HCT116 (cell line): ENCODE measurements at regions not wholly inside any gene's neighbourhood (a gene's known extent, or its start where the extent isn't known, plus 50 kb on each side); places are given as distances from the start of the nearest gene placed in this dataset.

Source experiments
- ATAC-seq: fragments of 200-7000 bp; cut with Tn5 transposase; 2 replicates; pipeline ENCODE4 v1.9.1; 2020; ENCODE audit warnings: mild to moderate bottlenecking, moderate library complexity
- BruUV-seq: library from RNA; stranded (reverse); fragments of 400-500 nt; replicated peaks from 2 replicates; lab custom pipeline; 2021; lab: Mats Ljungman, UMichigan
- CTCF ChIA-PET: fragments of 300-600 bp; sonication (Branson Sonifier 250); formaldehyde crosslinking; loops from one replicate; lab custom pipeline; 2021; ENCODE audit warnings: antibody characterized with exemption; lab: Charles Lee
- POLR2A ChIA-PET: fragments of 300-600, 350-600 bp; sonication (Branson Sonifier 250); formaldehyde crosslinking; loops from one replicate; lab custom pipeline; 2021; ENCODE audit warnings: antibody characterized with exemption; lab: Charles Lee
- RAD21 ChIA-PET, 2 experiments: fragments of 300-600 bp; sonication (Branson Sonifier 250); formaldehyde crosslinking; loops; one replicate each; lab custom pipeline; 2023; ENCODE audit warnings: low total read pairs in 2 of 2; ENCODE audit not compliant: uncharacterized antibody in 2 of 2, unreplicated experiment in 2 of 2, low non-redundant PET in 1 of 2; lab: Charles Lee
- DNase-seq: peaks from one replicate; pipeline ENCODE4 v3.0.0-alpha.2; 2010; ENCODE audit warnings: low read depth, low spot score
- H2AFZ ChIP-seq: fragments of 200-600 bp; shearing (Covaris generic), sonication (generic); 2 replicates; pipeline ENCODE4 v1.6.1; 2017; ENCODE audit warnings: low read depth, mixed run types, mixed read lengths, antibody characterized with exemption, low read length; ENCODE audit not compliant: poor library complexity, severe bottlenecking
- H3K27ac ChIP-seq: 2 replicates; pipeline ENCODE4 v1.5.1; 2012; ENCODE audit warnings: low read depth, low read length
- H3K27me3 ChIP-seq: fragments of 200-600 bp; sonication (generic); 2 replicates; pipeline ENCODE4 v1.6.1; 2016; ENCODE audit warnings: mixed run types, low read length, mixed read lengths; ENCODE audit not compliant: insufficient read depth
- H3K36me3 ChIP-seq, 2 experiments: fragments of 200-500 bp in 1 of 2; fragments of 200-600 bp in 1 of 2; sonication (Bioruptor generic) in 1 of 2; sonication (generic) in 1 of 2; 2 replicates each; pipeline versions ENCODE4 v1.5.1 to v1.6.1; 2014 to 2016; ENCODE audit warnings: low read length in 2 of 2, inconsistent platforms in 1 of 2, mixed read lengths in 1 of 2, mixed run types in 1 of 2; ENCODE audit not compliant: insufficient read depth in 2 of 2, control insufficient read depth in 1 of 2
- H3K4me1 ChIP-seq, 2 experiments: fragments of 200-600 bp in 1 of 2; sonication (generic) in 1 of 2; 2 replicates each; pipeline versions ENCODE4 v1.5.1 to v1.6.1; 2012 to 2017; ENCODE audit warnings: low read length in 2 of 2, inconsistent platforms in 1 of 2, mild to moderate bottlenecking in 1 of 2, mixed read lengths in 1 of 2, mixed run types in 1 of 2, moderate library complexity in 1 of 2; ENCODE audit not compliant: insufficient read depth in 2 of 2, control insufficient read depth in 1 of 2
- H3K4me2 ChIP-seq: fragments of 200-600 bp; sonication (generic); 2 replicates; pipeline ENCODE4 v1.6.1; 2017; ENCODE audit warnings: mixed run types, low read length, mixed read lengths
- H3K4me3 ChIP-seq, 2 experiments: fragments of 200-600 bp in 1 of 2; sonication (generic) in 1 of 2; replicated peaks in 1 of 2; 2 replicates each; pipeline ENCODE4 v1.5.1; 2011 to 2016; ENCODE audit warnings: low read length in 2 of 2, control low read depth in 1 of 2, low read depth in 1 of 2, mild to moderate bottlenecking in 1 of 2, mixed read lengths in 1 of 2, mixed run types in 1 of 2
- H3K79me2 ChIP-seq: fragments of 200-600 bp; sonication (generic); 2 replicates; pipeline ENCODE4 v1.6.1; 2017; ENCODE audit warnings: mild to moderate bottlenecking, mixed run types, low read length, moderate library complexity, mixed read lengths; ENCODE audit not compliant: insufficient read depth
- H3K9ac ChIP-seq: fragments of 200-600 bp; sonication (generic); 2 replicates; pipeline ENCODE4 v1.6.1; 2016; ENCODE audit warnings: low read length, mixed read lengths
- H3K9me2 ChIP-seq: fragments of 200-600 bp; sonication (generic), shearing (Covaris generic); 2 replicates; pipeline ENCODE4 v1.6.1; 2017; ENCODE audit warnings: mixed run types, mild to moderate bottlenecking, moderate library complexity; ENCODE audit not compliant: insufficient read depth
- H3K9me3 ChIP-seq, 2 experiments: fragments of 200-500 bp in 1 of 2; fragments of 200-600 bp in 1 of 2; sonication (Bioruptor generic) in 1 of 2; sonication (generic) in 1 of 2; 2 replicates each; pipeline ENCODE4 v1.6.1; 2014 to 2017; ENCODE audit warnings: low read length in 2 of 2, mixed read lengths in 2 of 2, inconsistent platforms in 1 of 2, low read depth in 1 of 2, mild to moderate bottlenecking in 1 of 2, mixed run types in 1 of 2, moderate library complexity in 1 of 2; ENCODE audit not compliant: control insufficient read depth in 1 of 2, insufficient read depth in 1 of 2
- H4K20me1 ChIP-seq: fragments of 200-600 bp; sonication (generic), shearing (Covaris generic); 2 replicates; pipeline ENCODE4 v1.6.1; 2017; ENCODE audit warnings: mixed run types, mild to moderate bottlenecking, moderate library complexity; ENCODE audit not compliant: insufficient read depth
- CBX3 ChIP-seq: IDR thresholded peaks from 2 replicates; pipeline ENCODE4 v1.6.1; 2012; ENCODE audit warnings: low read depth
- CEBPB ChIP-seq: IDR thresholded peaks from 2 replicates; pipeline ENCODE4 v1.6.1; 2012; ENCODE audit warnings: low read depth
- EGR1 ChIP-seq: IDR thresholded peaks from 2 replicates; pipeline ENCODE4 v1.6.1; 2012; ENCODE audit warnings: low read depth
- EZH2 ChIP-seq: fragments of 200-600 bp; sonication (generic); IDR thresholded peaks from 2 replicates; pipeline ENCODE4 v1.6.1; 2017; ENCODE audit warnings: antibody characterized with exemption, mixed run types
- JUND ChIP-seq: IDR thresholded peaks from 2 replicates; pipeline ENCODE4 v1.6.1; 2012
- intact Hi-C: fragments of 100-400 bp; cut with micrococcal nuclease; formaldehyde crosslinking; loops from 2 replicates; pipeline ENCODE4 v1.10.0; 2022
- TF ChIP-seq, protein P1 (sequence below), 3 experiments: fragments of 200-600 bp in 1 of 3; sonication (generic) in 1 of 3; IDR thresholded peaks in 2 of 3; conservative IDR thresholded peaks in 1 of 3; 2 replicates each; pipeline ENCODE4 v1.5.1; 2012 to 2017; ENCODE audit warnings: low read depth in 2 of 3, low read length in 2 of 3, antibody characterized with exemption in 1 of 3, borderline replicate concordance in 1 of 3, control low read depth in 1 of 3, mild to moderate bottlenecking in 1 of 3, mixed read lengths in 1 of 3, mixed run types in 1 of 3, moderate library complexity in 1 of 3; ENCODE audit not compliant: insufficient read depth in 1 of 3
- TF ChIP-seq, protein P2 (sequence below): IDR thresholded peaks from 2 replicates; pipeline ENCODE4 v1.6.1; 2011; ENCODE audit warnings: mild to moderate bottlenecking, low read length, moderate library complexity; ENCODE audit not compliant: insufficient replicate concordance; ENCODE audit errors: extremely low read depth

DNA sequence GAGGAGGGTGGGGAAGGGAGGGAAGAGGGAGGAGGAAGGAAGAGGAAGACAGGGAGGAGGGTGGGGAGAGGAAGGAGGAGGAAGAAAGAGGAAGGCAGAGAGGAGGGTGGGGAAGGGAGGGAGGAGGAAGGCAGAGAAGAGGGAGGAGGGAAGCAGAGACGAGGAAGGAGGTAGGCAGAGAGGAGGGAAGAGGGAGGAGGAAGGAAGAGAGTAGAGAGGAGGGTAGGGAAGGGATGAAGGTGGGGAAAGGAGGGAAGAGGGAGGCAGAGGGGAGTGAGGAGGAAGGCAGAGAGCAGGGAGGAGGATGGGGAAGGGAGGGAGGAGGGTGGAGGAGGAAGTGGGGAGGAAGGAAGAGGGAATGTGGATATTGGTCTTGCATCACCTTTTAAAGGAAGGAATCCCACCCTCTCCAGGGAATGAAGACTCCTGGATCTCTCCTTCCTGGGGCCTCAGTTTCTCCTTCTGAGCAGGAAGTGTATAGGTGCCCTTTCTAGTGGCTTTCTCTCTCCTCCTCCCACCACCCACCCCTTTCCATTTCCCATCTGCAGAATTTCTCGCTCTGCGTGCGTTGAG lies 188.9 kb upstream of the ZNF618 start:
- ATAC-seq: no peak
- POLR2A ChIA-PET: no interaction called here
- no peak overlapping the region for H3K4me2 ChIP-seq

More for the DNA sequence above, 188.9 kb upstream of the ZNF618 start:
- Histone ChIP-seq H3K9me2 (no peaks in the 10 kb centered on the region), H3K36me3 (no peaks in the 10 kb centered on the region), H3K4me1 (peaks cover 0 to 6% of the 10 kb centered on the region in 2 experiments; a peak in 2 of 4 replicates), H3K79me2 (no peaks in the 10 kb centered on the region), H3K4me3 (no peak overlapping the region), H3K9ac (no peak overlapping the region), H3K27ac (no peak overlapping the region), H3K9me3 (no peaks in the 10 kb centered on the region), H3K27me3 (no peaks in the 10 kb centered on the region), H2AFZ (no peak overlapping the region), H4K20me1 (no peaks in the 10 kb centered on the region)
- DNase-seq: no peak
- no peak for TF ChIP-seq CEBPB
- TF ChIP-seq CBX3: no peak
- TF ChIP-seq, protein P1, sequence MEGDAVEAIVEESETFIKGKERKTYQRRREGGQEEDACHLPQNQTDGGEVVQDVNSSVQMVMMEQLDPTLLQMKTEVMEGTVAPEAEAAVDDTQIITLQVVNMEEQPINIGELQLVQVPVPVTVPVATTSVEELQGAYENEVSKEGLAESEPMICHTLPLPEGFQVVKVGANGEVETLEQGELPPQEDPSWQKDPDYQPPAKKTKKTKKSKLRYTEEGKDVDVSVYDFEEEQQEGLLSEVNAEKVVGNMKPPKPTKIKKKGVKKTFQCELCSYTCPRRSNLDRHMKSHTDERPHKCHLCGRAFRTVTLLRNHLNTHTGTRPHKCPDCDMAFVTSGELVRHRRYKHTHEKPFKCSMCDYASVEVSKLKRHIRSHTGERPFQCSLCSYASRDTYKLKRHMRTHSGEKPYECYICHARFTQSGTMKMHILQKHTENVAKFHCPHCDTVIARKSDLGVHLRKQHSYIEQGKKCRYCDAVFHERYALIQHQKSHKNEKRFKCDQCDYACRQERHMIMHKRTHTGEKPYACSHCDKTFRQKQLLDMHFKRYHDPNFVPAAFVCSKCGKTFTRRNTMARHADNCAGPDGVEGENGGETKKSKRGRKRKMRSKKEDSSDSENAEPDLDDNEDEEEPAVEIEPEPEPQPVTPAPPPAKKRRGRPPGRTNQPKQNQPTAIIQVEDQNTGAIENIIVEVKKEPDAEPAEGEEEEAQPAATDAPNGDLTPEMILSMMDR (IDR thresholded peaks at IDR 0.05 in 2 of 3, conservative IDR thresholded peaks at IDR 0.05 in 1 of 3; ENCODE audit: borderline replicate concordance in 1 of 3, insufficient read depth in 1 of 3, low read depth in 2 of 3, low read length in 2 of 3): no peak
- no peak for TF ChIP-seq EZH2
- no peak for TF ChIP-seq EGR1
- TF ChIP-seq JUND: no peak
- TF ChIP-seq, protein P2, sequence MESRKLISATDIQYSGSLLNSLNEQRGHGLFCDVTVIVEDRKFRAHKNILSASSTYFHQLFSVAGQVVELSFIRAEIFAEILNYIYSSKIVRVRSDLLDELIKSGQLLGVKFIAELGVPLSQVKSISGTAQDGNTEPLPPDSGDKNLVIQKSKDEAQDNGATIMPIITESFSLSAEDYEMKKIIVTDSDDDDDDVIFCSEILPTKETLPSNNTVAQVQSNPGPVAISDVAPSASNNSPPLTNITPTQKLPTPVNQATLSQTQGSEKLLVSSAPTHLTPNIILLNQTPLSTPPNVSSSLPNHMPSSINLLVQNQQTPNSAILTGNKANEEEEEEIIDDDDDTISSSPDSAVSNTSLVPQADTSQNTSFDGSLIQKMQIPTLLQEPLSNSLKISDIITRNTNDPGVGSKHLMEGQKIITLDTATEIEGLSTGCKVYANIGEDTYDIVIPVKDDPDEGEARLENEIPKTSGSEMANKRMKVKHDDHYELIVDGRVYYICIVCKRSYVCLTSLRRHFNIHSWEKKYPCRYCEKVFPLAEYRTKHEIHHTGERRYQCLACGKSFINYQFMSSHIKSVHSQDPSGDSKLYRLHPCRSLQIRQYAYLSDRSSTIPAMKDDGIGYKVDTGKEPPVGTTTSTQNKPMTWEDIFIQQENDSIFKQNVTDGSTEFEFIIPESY: no peak
- no TSS peak for BruUV-seq
- CTCF ChIA-PET: no interaction called here
- RAD21 ChIA-PET: no interaction called here
- intact Hi-C loops: no loop called here
